NCI-H187 treated with DMSO at 0.1 percent for 48 hours (cell line): ENCODE measurements at regions not wholly inside any gene's neighbourhood (a gene's known extent, or its start where the extent isn't known, plus 50 kb on each side); places are given as distances from the start of the nearest gene placed in this dataset.
"Not testable (repeated sequence)": the region's sequence is repeated elsewhere in the genome, so short reads cannot be mapped to it uniquely, and the experiment has no call there.

Experiments used
- DNase-seq: peaks from one replicate; lab custom pipeline; 2025; lab: John Stamatoyannopoulos, UW

- not testable (repeated sequence) for DNase-seq
Measured at GRCh38 chr10:15921423-15921945, 61.2 kb upstream of the MINDY3 start.

GRCh38 chr10:15931376-15931775 lies 71.1 kb upstream of the MINDY3 start:
- DNase-seq, result no peak

- not testable (repeated sequence) for DNase-seq
Measured at GRCh38 chr10:15939543-15939942, 79.2 kb upstream of the MINDY3 start.

GRCh38 chr10:15943426-15943825 lies 83.1 kb upstream of the MINDY3 start:
- no peak for DNase-seq

- DNase-seq, result no peak
Measured at GRCh38 chr10:15954188-15954587, 93.9 kb upstream of the MINDY3 start.

GRCh38 chr10:15960277-15960676 lies 100.0 kb upstream of the MINDY3 start:
- no peak for DNase-seq

- DNase-seq, result not testable (repeated sequence)
Measured at GRCh38 chr10:15972736-15973135, 112.4 kb upstream of the MINDY3 start.

GRCh38 chr10:15985690-15986089 lies 125.4 kb upstream of the MINDY3 start:
- no peak for DNase-seq

- DNase-seq, result no peak
Measured at GRCh38 chr10:15990535-15991129, 130.3 kb upstream of the MINDY3 start.

- DNase-seq, result no peak
Measured at GRCh38 chr10:15997313-15997712, 137.0 kb upstream of the MINDY3 start.

- no peak for DNase-seq
Measured at GRCh38 chr10:16001581-16001980, 141.3 kb upstream of the MINDY3 start.

- no peak for DNase-seq
Measured at GRCh38 chr10:16009785-16010184, 149.5 kb upstream of the MINDY3 start.

- no peak for DNase-seq
Measured at GRCh38 chr10:16011548-16011947, 151.2 kb upstream of the MINDY3 start.

- DNase-seq, result no peak
Measured at GRCh38 chr10:16014469-16014868, 154.2 kb upstream of the MINDY3 start.

GRCh38 chr10:16016688-16017087 lies 156.4 kb upstream of the MINDY3 start:
- no peak for DNase-seq

- DNase-seq, result no peak
Measured at GRCh38 chr10:16020836-16021235, 160.5 kb upstream of the MINDY3 start.

GRCh38 chr10:16026832-16027231 lies 166.5 kb upstream of the MINDY3 start:
- not testable (repeated sequence) for DNase-seq

- DNase-seq, result no peak
Measured at GRCh38 chr10:16030562-16030961, 170.3 kb upstream of the MINDY3 start.

- no peak for DNase-seq
Measured at GRCh38 chr10:16049050-16049449, 188.7 kb upstream of the MINDY3 start.

- DNase-seq, result no peak
Measured at GRCh38 chr10:16049782-16050181, 189.5 kb upstream of the MINDY3 start.

- no peak for DNase-seq
Measured at GRCh38 chr10:16063350-16063749, 203.0 kb upstream of the MINDY3 start.

GRCh38 chr10:16083551-16083950 lies 223.2 kb upstream of the MINDY3 start:
- not testable (repeated sequence) for DNase-seq

- DNase-seq, result no peak
Measured at GRCh38 chr10:16105082-16105481, 244.8 kb upstream of the MINDY3 start.
